ENCODE measurements at regions not wholly inside any gene's neighbourhood (a gene's known extent, or its start where the extent isn't known, plus 50 kb on each side); places are given as distances from the start of the nearest gene placed in this dataset.

GRCh38 chrX:96311366-96311765 is 373.3 kb upstream of the DIAPH2 start:
- no peak overlapping the region for H3K9ac ChIP-seq (ENCODE audit: low read length)
- no peaks in the 10 kb centered on the region for H3K4me1 ChIP-seq (ENCODE audit: control insufficient read depth, low read depth, low read length)
- no peak overlapping the region for H2AK5ac ChIP-seq (ENCODE audit: low read length)
- H3K56ac ChIP-seq (ENCODE audit: low read length), result no peak overlapping the region
- no peak overlapping the region for H3K23ac ChIP-seq (ENCODE audit: low read length)
- peak; percentile 40 for DNase-seq
- H3K4me3 ChIP-seq (ENCODE audit: low read length), result no peak overlapping the region
- no peaks in the 10 kb centered on the region for H3K79me1 ChIP-seq (ENCODE audit: low read length)
- no peak overlapping the region for H2BK5ac ChIP-seq (ENCODE audit: low read length)
- H4K8ac ChIP-seq (ENCODE audit: low read depth, low read length), result no peak overlapping the region
- no peak overlapping the region for H3K4me2 ChIP-seq (ENCODE audit: low read length)
- no peaks in the 10 kb centered on the region for H3K27me3 ChIP-seq (ENCODE audit: insufficient read depth, low read length, poor library complexity)
- H3K79me2 ChIP-seq (ENCODE audit: control insufficient read depth, insufficient read depth, low read length), result no peaks in the 10 kb centered on the region
- no peak overlapping the region for H3K4ac ChIP-seq (ENCODE audit: low read depth, low read length)
- H2BK15ac ChIP-seq (replicated peaks; ENCODE audit: low read depth), result no peak overlapping the region
- WGBS (ENCODE audit: extremely low coverage, insufficient coverage, low lambda C conversion rate), result no CpG with 5 or more reads among the region's 1 CpG
- no peak overlapping the region for H3K27ac ChIP-seq (ENCODE audit: low read depth, low read length)
- H3K36me3 ChIP-seq (ENCODE audit: control insufficient read depth, insufficient read depth, low read length), result no peaks in the 10 kb centered on the region
- no peak overlapping the region for H2BK120ac ChIP-seq (ENCODE audit: low read depth, low read length)
- H3K18ac ChIP-seq (ENCODE audit: low read length), result no peak overlapping the region
- no peak overlapping the region for H4K5ac ChIP-seq (ENCODE audit: low read length)

- Histone ChIP-seq H2AK5ac (ENCODE audit: low read length) (no peak overlapping the region), H3K36me3 (ENCODE audit: control insufficient read depth, insufficient read depth, low read length) (no peaks in the 10 kb centered on the region), H3K4me1 (ENCODE audit: control insufficient read depth, low read depth, low read length) (no peaks in the 10 kb centered on the region), H3K79me2 (ENCODE audit: control insufficient read depth, insufficient read depth, low read length) (no peaks in the 10 kb centered on the region), H3K4me3 (ENCODE audit: low read length) (no peak overlapping the region), H3K18ac (ENCODE audit: low read length) (no peak overlapping the region), H3K23ac (ENCODE audit: low read length) (no peak overlapping the region), H3K79me1 (ENCODE audit: low read length) (no peaks in the 10 kb centered on the region), H4K8ac (ENCODE audit: low read depth, low read length) (no peak overlapping the region), H3K56ac (ENCODE audit: low read length) (no peak overlapping the region), H3K27me3 (ENCODE audit: insufficient read depth, low read length, poor library complexity) (no peaks in the 10 kb centered on the region), H3K4ac (ENCODE audit: low read depth, low read length) (no peak overlapping the region), H2BK120ac (ENCODE audit: low read depth, low read length) (no peak overlapping the region), H3K4me2 (ENCODE audit: low read length) (no peak overlapping the region), H2BK5ac (ENCODE audit: low read length) (no peak overlapping the region), H3K27ac (ENCODE audit: low read depth, low read length) (no peak overlapping the region), H3K9ac (ENCODE audit: low read length) (no peak overlapping the region), H2BK15ac (replicated peaks; ENCODE audit: low read depth) (no peak overlapping the region), H4K5ac (ENCODE audit: low read length) (no peak overlapping the region)
- no CpG with 5 or more reads among the region's 2 CpGs for WGBS (ENCODE audit: extremely low coverage, insufficient coverage, low lambda C conversion rate)
- DNase-seq, result no peak
Observed at GRCh38 chrX:96314985-96315384, 369.7 kb upstream of the DIAPH2 start.

GRCh38 chrX:96361844-96362243 is 322.8 kb upstream of the DIAPH2 start:
- no peaks in the 10 kb centered on the region for H3K4me1 ChIP-seq (ENCODE audit: control insufficient read depth, low read depth, low read length)
- H3K56ac ChIP-seq (ENCODE audit: low read length), result no peak overlapping the region
- H2BK120ac ChIP-seq (ENCODE audit: low read depth, low read length), result no peak overlapping the region

GRCh38 chrX:96372313-96373046 is 312.2 kb upstream of the DIAPH2 start:
- Histone ChIP-seq H3K4me2 (ENCODE audit: low read length) (no peak overlapping the region), H3K36me3 (ENCODE audit: control insufficient read depth, insufficient read depth, low read length) (no peaks in the 10 kb centered on the region), H3K4me1 (ENCODE audit: control insufficient read depth, low read depth, low read length) (no peaks in the 10 kb centered on the region), H3K9ac (ENCODE audit: low read length) (no peak overlapping the region), H3K18ac (ENCODE audit: low read length) (no peak overlapping the region), H3K79me2 (ENCODE audit: control insufficient read depth, insufficient read depth, low read length) (no peaks in the 10 kb centered on the region), H3K23ac (ENCODE audit: low read length) (no peak overlapping the region), H2AK5ac (ENCODE audit: low read length) (no peak overlapping the region), H3K79me1 (ENCODE audit: low read length) (no peaks in the 10 kb centered on the region), H2BK120ac (ENCODE audit: low read depth, low read length) (no peak overlapping the region), H2BK15ac (replicated peaks; ENCODE audit: low read depth) (no peak overlapping the region), H4K8ac (ENCODE audit: low read depth, low read length) (no peak overlapping the region), H2BK5ac (ENCODE audit: low read length) (no peak overlapping the region), H3K56ac (ENCODE audit: low read length) (peak overlapping the region; percentile 22), H4K5ac (ENCODE audit: low read length) (no peak overlapping the region), H3K4ac (ENCODE audit: low read depth, low read length) (no peak overlapping the region), H3K27me3 (ENCODE audit: insufficient read depth, low read length, poor library complexity) (no peaks in the 10 kb centered on the region), H3K4me3 (ENCODE audit: low read length) (no peak overlapping the region), H3K27ac (ENCODE audit: low read depth, low read length) (no peak overlapping the region)
- WGBS (ENCODE audit: extremely low coverage, insufficient coverage, low lambda C conversion rate), result no CpG with 5 or more reads among the region's 7 CpGs
- peak; percentile 54 for DNase-seq

More at GRCh38 chrX:96361844-96362243, 322.8 kb upstream of the DIAPH2 start:
- H3K27me3 ChIP-seq (ENCODE audit: insufficient read depth, low read length, poor library complexity), result no peaks in the 10 kb centered on the region
- H3K36me3 ChIP-seq (ENCODE audit: control insufficient read depth, insufficient read depth, low read length), result no peaks in the 10 kb centered on the region
- H3K27ac ChIP-seq (ENCODE audit: low read depth, low read length), result no peak overlapping the region
- H2AK5ac ChIP-seq (ENCODE audit: low read length), result no peak overlapping the region
- no peak overlapping the region for H3K4ac ChIP-seq (ENCODE audit: low read depth, low read length)
- no peak overlapping the region for H3K4me2 ChIP-seq (ENCODE audit: low read length)
- no peak overlapping the region for H3K9ac ChIP-seq (ENCODE audit: low read length)
- H3K23ac ChIP-seq (ENCODE audit: low read length), result no peak overlapping the region
- H2BK15ac ChIP-seq (replicated peaks; ENCODE audit: low read depth), result no peak overlapping the region
- WGBS (ENCODE audit: extremely low coverage, insufficient coverage, low lambda C conversion rate), result no CpG with 5 or more reads among the region's 3 CpGs
- H2BK5ac ChIP-seq (ENCODE audit: low read length), result no peak overlapping the region
- no peak overlapping the region for H4K8ac ChIP-seq (ENCODE audit: low read depth, low read length)
- H3K79me1 ChIP-seq (ENCODE audit: low read length), result no peaks in the 10 kb centered on the region
- H3K18ac ChIP-seq (ENCODE audit: low read length), result no peak overlapping the region
- H4K5ac ChIP-seq (ENCODE audit: low read length), result no peak overlapping the region
- H3K4me3 ChIP-seq (ENCODE audit: low read length), result no peak overlapping the region
- DNase-seq, result no peak
- H3K79me2 ChIP-seq (ENCODE audit: control insufficient read depth, insufficient read depth, low read length), result no peaks in the 10 kb centered on the region

GRCh38 chrX:96373047-96373355 is 311.6 kb upstream of the DIAPH2 start:
- no CpG with 5 or more reads among the region's 4 CpGs for WGBS (ENCODE audit: extremely low coverage, insufficient coverage, low lambda C conversion rate)
- no peak overlapping the region for H3K27ac ChIP-seq (ENCODE audit: low read depth, low read length)

GRCh38 chrX:96376266-96376665 is 308.4 kb upstream of the DIAPH2 start:
- Histone ChIP-seq H2AK5ac (ENCODE audit: low read length) (no peak overlapping the region), H3K79me2 (ENCODE audit: control insufficient read depth, insufficient read depth, low read length) (no peaks in the 10 kb centered on the region), H3K4me1 (ENCODE audit: control insufficient read depth, low read depth, low read length) (no peaks in the 10 kb centered on the region), H3K79me1 (ENCODE audit: low read length) (no peaks in the 10 kb centered on the region), H2BK5ac (ENCODE audit: low read length) (no peak overlapping the region), H3K4me2 (ENCODE audit: low read length) (no peak overlapping the region), H3K36me3 (ENCODE audit: control insufficient read depth, insufficient read depth, low read length) (no peaks in the 10 kb centered on the region), H3K4ac (ENCODE audit: low read depth, low read length) (no peak overlapping the region), H3K9ac (ENCODE audit: low read length) (no peak overlapping the region), H2BK15ac (replicated peaks; ENCODE audit: low read depth) (no peak overlapping the region), H3K18ac (ENCODE audit: low read length) (no peak overlapping the region), H3K27ac (ENCODE audit: low read depth, low read length) (no peak overlapping the region), H3K27me3 (ENCODE audit: insufficient read depth, low read length, poor library complexity) (no peaks in the 10 kb centered on the region), H3K4me3 (ENCODE audit: low read length) (no peak overlapping the region), H2BK120ac (ENCODE audit: low read depth, low read length) (no peak overlapping the region), H4K8ac (ENCODE audit: low read depth, low read length) (no peak overlapping the region), H3K56ac (ENCODE audit: low read length) (no peak overlapping the region), H4K5ac (ENCODE audit: low read length) (no peak overlapping the region), H3K23ac (ENCODE audit: low read length) (no peak overlapping the region)
- no peak for DNase-seq
- WGBS (ENCODE audit: extremely low coverage, insufficient coverage, low lambda C conversion rate), result no CpG with 5 or more reads among the region's 2 CpGs

More at GRCh38 chrX:96373047-96373355, 311.6 kb upstream of the DIAPH2 start:
- Histone ChIP-seq H2BK5ac (ENCODE audit: low read length) (no peak overlapping the region), H3K79me1 (ENCODE audit: low read length) (no peaks in the 10 kb centered on the region), H3K4me1 (ENCODE audit: control insufficient read depth, low read depth, low read length) (no peaks in the 10 kb centered on the region), H4K8ac (ENCODE audit: low read depth, low read length) (no peak overlapping the region), H2AK5ac (ENCODE audit: low read length) (no peak overlapping the region), H4K5ac (ENCODE audit: low read length) (no peak overlapping the region), H3K18ac (ENCODE audit: low read length) (no peak overlapping the region), H2BK120ac (ENCODE audit: low read depth, low read length) (no peak overlapping the region), H3K79me2 (ENCODE audit: control insufficient read depth, insufficient read depth, low read length) (no peaks in the 10 kb centered on the region), H3K23ac (ENCODE audit: low read length) (no peak overlapping the region), H3K27me3 (ENCODE audit: insufficient read depth, low read length, poor library complexity) (no peaks in the 10 kb centered on the region), H3K56ac (ENCODE audit: low read length) (no peak overlapping the region), H3K4me3 (ENCODE audit: low read length) (no peak overlapping the region), H3K9ac (ENCODE audit: low read length) (no peak overlapping the region), H3K4ac (ENCODE audit: low read depth, low read length) (no peak overlapping the region), H3K36me3 (ENCODE audit: control insufficient read depth, insufficient read depth, low read length) (no peaks in the 10 kb centered on the region), H2BK15ac (replicated peaks; ENCODE audit: low read depth) (no peak overlapping the region), H3K4me2 (ENCODE audit: low read length) (no peak overlapping the region)
- no peak for DNase-seq
